BLaER1 treated with 17β-estradiol and CSF1 and Interleukin-3, amounts not matched to agents 10 nM and 100 nM (cell line): ENCODE measurements at regions not wholly inside any gene's neighbourhood (a gene's known extent, or its start where the extent isn't known, plus 50 kb on each side); places are given as distances from the start of the nearest gene placed in this dataset.
"Not testable (repeated sequence)": the region's sequence is repeated elsewhere in the genome, so short reads cannot be mapped to it uniquely, and the experiment has no call there.

ENCODE experiments used
- H3K27ac ChIP-seq, 11 experiments: shearing (Covaris generic); formaldehyde crosslinking; 2 replicates each; pipeline ENCODE4 v1.8.1; 2022
- H3K27me3 ChIP-seq, 11 experiments: shearing (Covaris generic); formaldehyde crosslinking; 2 replicates each; pipeline ENCODE4 v1.8.1; 2022
- H3K36me3 ChIP-seq, 11 experiments: shearing (Covaris generic); formaldehyde crosslinking; 2 replicates each; pipeline ENCODE4 v1.8.1; 2022
- H3K4me1 ChIP-seq, 10 experiments: shearing (Covaris generic); formaldehyde crosslinking; 2 replicates each; pipeline ENCODE4 v1.8.1; 2022
- H3K4me2 ChIP-seq, 11 experiments: shearing (Covaris generic); formaldehyde crosslinking; 2 replicates each; pipeline ENCODE4 v1.8.1; 2022
- H3K4me3 ChIP-seq, 10 experiments: shearing (Covaris generic); formaldehyde crosslinking; 2 replicates each; pipeline ENCODE4 v1.8.1; 2022
- H3K9ac ChIP-seq, 11 experiments: shearing (Covaris generic); formaldehyde crosslinking; 2 replicates each; pipeline ENCODE4 v1.8.1; 2022
- H3K9me3 ChIP-seq, 11 experiments: shearing (Covaris generic); formaldehyde crosslinking; replicated peaks in 1 of 11; 2 replicates each; pipeline ENCODE4 v1.8.1; 2022
- H4K20me1 ChIP-seq, 11 experiments: shearing (Covaris generic); formaldehyde crosslinking; 2 replicates each; pipeline ENCODE4 v1.8.1; 2022
- Cebpa-rat ChIP-seq, 11 experiments: shearing (Covaris generic); IDR thresholded peaks; 2 replicates each; pipeline ENCODE4 v1.8.1; 2022

- Histone ChIP-seq H3K27me3 (no peaks in the 10 kb centered on the region), H4K20me1 (no peaks in the 10 kb centered on the region; a peak in 1 of 22 replicates), H3K9me3 (peaks cover 58 to 65% (median 60%) of the 10 kb centered on the region in 11 experiments), H3K4me1 (no peaks in the 10 kb centered on the region), H3K9ac (no peak overlapping the region), H3K4me3 (no peak overlapping the region), H3K4me2 (no peak overlapping the region), H3K36me3 (no peaks in the 10 kb centered on the region), H3K27ac (no peak overlapping the region)
- no peak for TF ChIP-seq Cebpa-rat (IDR thresholded peaks at IDR 0.05)
Measured at GRCh38 chr17:28261219-28261618, 57.8 kb upstream of the TMEM97 start.

GRCh38 chr17:28262123-28262745 is 56.8 kb upstream of the TMEM97 start:
- not testable (repeated sequence) for H4K20me1 ChIP-seq, H3K36me3 ChIP-seq, H3K4me2 ChIP-seq, H3K9ac ChIP-seq, H3K27me3 ChIP-seq, H3K27ac ChIP-seq, H3K4me3 ChIP-seq, H3K4me1 ChIP-seq
- peaks cover 68 to 75% (median 70%) of the 10 kb centered on the region in 11 experiments for H3K9me3 ChIP-seq

- not testable (repeated sequence) for H3K9ac ChIP-seq, H3K4me1 ChIP-seq, H3K27ac ChIP-seq, H3K4me2 ChIP-seq, H3K4me3 ChIP-seq, H3K36me3 ChIP-seq, H4K20me1 ChIP-seq
- Histone ChIP-seq H3K9me3 (peaks cover 78 to 99% (median 94%) of the 10 kb centered on the region in 11 experiments), H3K27me3 (peaks cover 0 to 23% (median 0%) of the 10 kb centered on the region in 11 experiments; a peak in 6 of 22 replicates)
Measured at GRCh38 chr17:28264902-28265548, 54.0 kb upstream of the TMEM97 start.

GRCh38 chr17:28265856-28266546 is 53.0 kb upstream of the TMEM97 start:
- not testable (repeated sequence) for H3K9ac ChIP-seq, H3K4me1 ChIP-seq, H3K36me3 ChIP-seq, H3K4me2 ChIP-seq, H3K4me3 ChIP-seq, H4K20me1 ChIP-seq, H3K27ac ChIP-seq
- Histone ChIP-seq H3K9me3 (peaks cover 71 to 99% (median 86%) of the 10 kb centered on the region in 11 experiments), H3K27me3 (peaks cover 0 to 33% (median 0%) of the 10 kb centered on the region in 11 experiments; a peak in 9 of 22 replicates)

GRCh38 chr17:28266547-28266920 is 52.5 kb upstream of the TMEM97 start:
- not testable (repeated sequence) for H4K20me1 ChIP-seq, H3K36me3 ChIP-seq, H3K9ac ChIP-seq, H3K4me3 ChIP-seq, H3K4me1 ChIP-seq, H3K27ac ChIP-seq, H3K4me2 ChIP-seq
- peaks cover 65 to 99% (median 81%) of the 10 kb centered on the region in 11 experiments for H3K9me3 ChIP-seq
- H3K27me3 ChIP-seq, result peaks cover 0 to 38% (median 2%) of the 10 kb centered on the region in 11 experiments; a peak in 13 of 22 replicates

GRCh38 chr17:28266926-28267719 is 51.9 kb upstream of the TMEM97 start:
- H3K4me1 ChIP-seq, H3K4me2 ChIP-seq, H3K4me3 ChIP-seq, H4K20me1 ChIP-seq, H3K36me3 ChIP-seq, H3K9ac ChIP-seq, H3K27ac ChIP-seq: not testable (repeated sequence)
- Histone ChIP-seq H3K27me3 (peaks cover 0 to 44% (median 7%) of the 10 kb centered on the region in 11 experiments; a peak in 14 of 22 replicates), H3K9me3 (peaks cover 60 to 97% (median 75%) of the 10 kb centered on the region in 11 experiments)

GRCh38 chr17:28267720-28268609 is 51.0 kb upstream of the TMEM97 start:
- H3K4me1 ChIP-seq, result no peaks in the 10 kb centered on the region
- TF ChIP-seq Cebpa-rat (IDR thresholded peaks at IDR 0.05), result no peak
- 0 out of 22 replicates have a peak, but pooled peaks cover 0 to 6% (median 0%) of the 10 kb centered on the region in 11 experiments for H4K20me1 ChIP-seq
- H3K9me3 ChIP-seq, result peaks cover 51 to 89% (median 67%) of the 10 kb centered on the region in 11 experiments
- no peak overlapping the region for H3K9ac ChIP-seq
- H3K4me2 ChIP-seq, result no peak overlapping the region
- no peak overlapping the region for H3K4me3 ChIP-seq
- H3K36me3 ChIP-seq, result no peaks in the 10 kb centered on the region
- H3K27me3 ChIP-seq, result peaks cover 0 to 52% (median 16%) of the 10 kb centered on the region in 11 experiments; a peak in 15 of 22 replicates
- H3K27ac ChIP-seq, result no peak overlapping the region

- H3K4me2 ChIP-seq, result no peak overlapping the region
- TF ChIP-seq Cebpa-rat (IDR thresholded peaks at IDR 0.05), result no peak
- no peak overlapping the region for H3K4me3 ChIP-seq
- no peak overlapping the region for H3K27ac ChIP-seq
- 0 out of 22 replicates have a peak, but pooled peaks cover 0 to 6% (median 0%) of the 10 kb centered on the region in 11 experiments for H4K20me1 ChIP-seq
- H3K9ac ChIP-seq, result no peak overlapping the region
- no peaks in the 10 kb centered on the region for H3K36me3 ChIP-seq
- peaks cover 43 to 81% (median 59%) of the 10 kb centered on the region in 11 experiments for H3K9me3 ChIP-seq
- H3K27me3 ChIP-seq, result peaks cover 2 to 60% (median 22%) of the 10 kb centered on the region in 11 experiments; a peak in 19 of 22 replicates
- no peaks in the 10 kb centered on the region for H3K4me1 ChIP-seq
Measured at GRCh38 chr17:28268610-28269313, 50.2 kb upstream of the TMEM97 start.
